SK-N-SH treated with all-trans-retinoic acid at 6 μM for 48 hours (cell line): ENCODE measurements at regions not wholly inside any gene's neighbourhood (a gene's known extent, or its start where the extent isn't known, plus 50 kb on each side); places are given as distances from the start of the nearest gene placed in this dataset.

ENCODE experiments used
- CSDC2 ChIP-seq: fragments of 250-450 bp; sonication (Bioruptor Pico); IDR thresholded peaks from 2 replicates; pipeline ENCODE4 v1.5.0; 2020; ENCODE audit warnings: mild to moderate bottlenecking, moderate library complexity
- ZC3H10 ChIP-seq: fragments of 250-450 bp; sonication (Bioruptor Pico); IDR thresholded peaks from 2 replicates; pipeline ENCODE4 v1.5.1; 2021; ENCODE audit warnings: mild to moderate bottlenecking, moderate library complexity
- ZFP3 ChIP-seq: fragments of 250-450 bp; sonication (Bioruptor Pico); IDR thresholded peaks from 2 replicates; pipeline ENCODE4 v1.5.0; 2020; ENCODE audit warnings: mild to moderate bottlenecking, moderate library complexity
- ZNF565 ChIP-seq: fragments of 450-650 bp; formaldehyde crosslinking; conservative IDR thresholded peaks from 2 replicates; pipeline ENCODE4 v1.5.0; 2020; ENCODE audit warnings: low read depth, mild to moderate bottlenecking, moderate library complexity
- ZNF70 ChIP-seq: fragments of 450-650 bp; formaldehyde crosslinking; IDR thresholded peaks from 2 replicates; pipeline ENCODE4 v1.5.0; 2020; ENCODE audit warnings: mild to moderate bottlenecking, moderate library complexity
- TF ChIP-seq, protein P1 (sequence below): fragments of 250-450 bp; sonication (Bioruptor Pico); IDR thresholded peaks from 2 replicates; pipeline ENCODE4 v1.5.1; 2021; ENCODE audit warnings: mild to moderate bottlenecking, moderate library complexity

DNA sequence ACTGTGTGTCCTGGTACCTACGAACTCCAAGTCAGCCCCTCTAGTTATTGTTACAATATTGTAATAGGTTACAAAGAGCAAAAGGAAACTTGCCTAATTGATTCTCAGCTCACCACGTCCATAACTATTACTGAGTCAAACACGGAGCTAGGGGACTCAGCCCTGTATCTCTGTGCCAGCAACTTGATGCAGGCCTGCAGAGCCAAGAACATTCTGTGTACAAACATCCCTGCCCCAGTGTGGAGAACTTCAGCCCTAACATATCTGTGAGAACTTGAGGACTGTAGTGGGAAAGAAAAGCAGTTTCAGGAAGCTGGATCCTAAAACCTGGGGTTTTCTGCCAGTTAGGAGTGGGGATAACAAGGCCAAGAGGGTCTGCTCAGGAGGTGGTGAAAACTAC lies 114.9 kb upstream of the PRSS58 start:
- no peak for TF ChIP-seq ZNF70 (CRISPR knock-in tag)
- TF ChIP-seq, protein P1, sequence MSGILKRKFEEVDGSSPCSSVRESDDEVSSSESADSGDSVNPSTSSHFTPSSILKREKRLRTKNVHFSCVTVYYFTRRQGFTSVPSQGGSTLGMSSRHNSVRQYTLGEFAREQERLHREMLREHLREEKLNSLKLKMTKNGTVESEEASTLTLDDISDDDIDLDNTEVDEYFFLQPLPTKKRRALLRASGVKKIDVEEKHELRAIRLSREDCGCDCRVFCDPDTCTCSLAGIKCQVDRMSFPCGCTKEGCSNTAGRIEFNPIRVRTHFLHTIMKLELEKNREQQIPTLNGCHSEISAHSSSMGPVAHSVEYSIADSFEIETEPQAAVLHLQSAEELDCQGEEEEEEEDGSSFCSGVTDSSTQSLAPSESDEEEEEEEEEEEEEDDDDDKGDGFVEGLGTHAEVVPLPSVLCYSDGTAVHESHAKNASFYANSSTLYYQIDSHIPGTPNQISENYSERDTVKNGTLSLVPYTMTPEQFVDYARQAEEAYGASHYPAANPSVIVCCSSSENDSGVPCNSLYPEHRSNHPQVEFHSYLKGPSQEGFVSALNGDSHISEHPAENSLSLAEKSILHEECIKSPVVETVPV (CRISPR knock-in tag), result no peak
- TF ChIP-seq ZFP3, result no peak
- no peak for TF ChIP-seq ZC3H10
- TF ChIP-seq CSDC2 (CRISPR knock-in tag), result no peak
- TF ChIP-seq ZNF565 (CRISPR knock-in tag), result no peak
